ENCODE measurements at regions not wholly inside any gene's neighbourhood (a gene's known extent, or its start where the extent isn't known, plus 50 kb on each side); places are given as distances from the start of the nearest gene placed in this dataset.

GRCh38 chr7:19973581-19973980, 200.2 kb upstream of the TMEM196 start:
- no peak for TF ChIP-seq CTCF (IDR thresholded peaks at IDR 0.05; ENCODE audit: low read depth, low read length)
- no peak for TF ChIP-seq EZH2phosphoT487 (IDR thresholded peaks at IDR 0.05; ENCODE audit: low read depth)

Measured in OCI-LY3 (cell line).